ENCODE measurements at regions not wholly inside any gene's neighbourhood (a gene's known extent, or its start where the extent isn't known, plus 50 kb on each side); places are given as distances from the start of the nearest gene placed in this dataset.

DNA sequence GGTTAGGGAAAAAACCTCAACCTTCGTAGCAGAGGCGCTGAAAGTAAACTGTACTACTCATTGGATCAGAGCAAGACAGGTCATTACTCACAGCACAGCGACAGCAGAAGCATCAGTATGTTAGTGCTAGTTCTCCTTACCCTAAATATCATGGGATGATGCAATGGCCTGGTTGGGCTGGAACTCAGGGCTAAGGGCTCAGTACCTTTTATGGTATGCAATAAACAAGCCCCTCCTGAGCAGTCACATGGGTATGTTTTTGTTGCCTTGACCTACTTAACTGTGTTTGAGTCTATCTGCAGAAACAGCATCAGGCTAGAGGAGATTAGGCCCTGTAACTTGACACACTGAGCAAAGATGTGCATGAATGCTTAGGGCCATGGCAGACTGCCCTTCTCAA, 369.4 kb upstream of the IMPG1 start:
- Histone ChIP-seq H2AFZ (ENCODE audit: low read depth, low read length) (no peak overlapping the region), H3K9ac (ENCODE audit: low read depth, low read length) (no peak overlapping the region)
- no peak for DNase-seq

DNA sequence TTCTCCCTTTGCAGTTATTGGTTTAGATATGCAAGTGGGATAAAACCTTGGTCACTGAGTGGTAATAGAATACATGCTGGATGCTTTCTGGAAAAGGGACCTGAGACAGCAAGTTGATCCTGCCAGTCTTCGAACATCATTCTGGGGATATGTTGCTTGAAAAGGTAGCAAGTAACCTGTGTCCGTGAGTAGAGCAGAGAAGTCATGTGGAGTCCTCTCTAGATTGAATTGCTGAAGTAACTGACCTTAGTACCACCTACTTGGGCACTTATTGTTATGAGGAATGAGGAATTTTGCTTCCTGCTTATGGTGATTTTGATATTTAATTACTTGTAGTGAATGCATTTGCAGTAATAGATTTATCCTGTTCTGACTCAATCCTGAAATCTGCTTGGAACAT, 367.3 kb upstream of the IMPG1 start:
- Histone ChIP-seq H4K20me1 (ENCODE audit: insufficient read depth, low read length) (no peaks in the 10 kb centered on the region), H2AFZ (ENCODE audit: low read depth, low read length) (no peak overlapping the region), H3K9ac (ENCODE audit: low read depth, low read length) (no peak overlapping the region), H3K4me1 (ENCODE audit: insufficient read depth, low read length) (no peaks in the 10 kb centered on the region), H3K4me3 (ENCODE audit: low read depth in 1 of 2, low read length in 2 of 2) (no peak overlapping the region), H3K9me3 (ENCODE audit: insufficient read depth, low read length, severe bottlenecking) (no peaks in the 10 kb centered on the region), H3K79me2 (ENCODE audit: insufficient read depth, low read length) (no peaks in the 10 kb centered on the region), H3K27ac (ENCODE audit: low read length) (no peak overlapping the region), H3K4me2 (ENCODE audit: insufficient read depth, low read length) (no peak overlapping the region), H3K27me3 (ENCODE audit: insufficient read depth, low read length, poor library complexity) (no peaks in the 10 kb centered on the region), H3K36me3 (ENCODE audit: insufficient read depth, low read length) (no peaks in the 10 kb centered on the region)
- DNase-seq (no peak), ATAC-seq (ENCODE audit: insufficient read depth, low read depth) (no peak)
- TF ChIP-seq, protein P1, sequence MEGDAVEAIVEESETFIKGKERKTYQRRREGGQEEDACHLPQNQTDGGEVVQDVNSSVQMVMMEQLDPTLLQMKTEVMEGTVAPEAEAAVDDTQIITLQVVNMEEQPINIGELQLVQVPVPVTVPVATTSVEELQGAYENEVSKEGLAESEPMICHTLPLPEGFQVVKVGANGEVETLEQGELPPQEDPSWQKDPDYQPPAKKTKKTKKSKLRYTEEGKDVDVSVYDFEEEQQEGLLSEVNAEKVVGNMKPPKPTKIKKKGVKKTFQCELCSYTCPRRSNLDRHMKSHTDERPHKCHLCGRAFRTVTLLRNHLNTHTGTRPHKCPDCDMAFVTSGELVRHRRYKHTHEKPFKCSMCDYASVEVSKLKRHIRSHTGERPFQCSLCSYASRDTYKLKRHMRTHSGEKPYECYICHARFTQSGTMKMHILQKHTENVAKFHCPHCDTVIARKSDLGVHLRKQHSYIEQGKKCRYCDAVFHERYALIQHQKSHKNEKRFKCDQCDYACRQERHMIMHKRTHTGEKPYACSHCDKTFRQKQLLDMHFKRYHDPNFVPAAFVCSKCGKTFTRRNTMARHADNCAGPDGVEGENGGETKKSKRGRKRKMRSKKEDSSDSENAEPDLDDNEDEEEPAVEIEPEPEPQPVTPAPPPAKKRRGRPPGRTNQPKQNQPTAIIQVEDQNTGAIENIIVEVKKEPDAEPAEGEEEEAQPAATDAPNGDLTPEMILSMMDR (IDR thresholded peaks at IDR 0.05; ENCODE audit: borderline replicate concordance, extremely low read depth, low read length, poor library complexity, severe bottlenecking): no peak
- no peak for TF ChIP-seq EZH2 (IDR thresholded peaks at IDR 0.05; ENCODE audit: borderline replicate concordance, low read depth, low read length, severe bottlenecking)

More for the DNA sequence above, 369.4 kb upstream of the IMPG1 start:
- no peaks in the 10 kb centered on the region for H3K4me1 ChIP-seq (ENCODE audit: insufficient read depth, low read length)
- H3K36me3 ChIP-seq (ENCODE audit: insufficient read depth, low read length): no peaks in the 10 kb centered on the region
- H3K4me3 ChIP-seq (ENCODE audit: low read depth in 1 of 2, low read length in 2 of 2): no peak overlapping the region
- H3K27me3 ChIP-seq (ENCODE audit: insufficient read depth, low read length, poor library complexity): no peaks in the 10 kb centered on the region
- no peak for TF ChIP-seq EZH2 (IDR thresholded peaks at IDR 0.05; ENCODE audit: borderline replicate concordance, low read depth, low read length, severe bottlenecking)
- TF ChIP-seq, protein P1 (IDR thresholded peaks at IDR 0.05; ENCODE audit: borderline replicate concordance, extremely low read depth, low read length, poor library complexity, severe bottlenecking): no peak
- H3K27ac ChIP-seq (ENCODE audit: low read length): no peak overlapping the region
- no peak overlapping the region for H3K4me2 ChIP-seq (ENCODE audit: insufficient read depth, low read length)
- H3K79me2 ChIP-seq (ENCODE audit: insufficient read depth, low read length): no peaks in the 10 kb centered on the region
- H4K20me1 ChIP-seq (ENCODE audit: insufficient read depth, low read length): no peaks in the 10 kb centered on the region
- no peaks in the 10 kb centered on the region for H3K9me3 ChIP-seq (ENCODE audit: insufficient read depth, low read length, severe bottlenecking)
- no peak for ATAC-seq (ENCODE audit: insufficient read depth, low read depth)

DNA sequence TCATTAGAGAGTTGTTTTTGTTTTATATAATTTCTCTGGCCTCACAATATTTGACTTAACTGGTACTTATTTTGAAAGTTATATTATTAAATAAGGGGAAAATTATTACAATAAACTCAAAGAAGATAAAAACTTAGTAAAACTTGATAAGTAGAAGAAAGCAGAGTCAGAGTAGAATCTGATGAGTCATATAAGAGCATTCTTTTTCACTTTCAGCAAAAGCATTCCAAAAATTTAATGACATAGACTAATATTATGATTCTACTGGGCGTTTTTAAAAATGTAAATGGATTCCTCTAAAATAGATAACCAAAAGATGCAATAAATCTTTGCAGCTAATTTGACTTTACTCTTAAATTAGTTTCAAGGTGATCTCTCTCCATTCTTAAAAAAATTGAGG, 366.3 kb upstream of the IMPG1 start:
- no peaks in the 10 kb centered on the region for H3K79me2 ChIP-seq (ENCODE audit: insufficient read depth, low read length)
- no peaks in the 10 kb centered on the region for H3K27me3 ChIP-seq (ENCODE audit: insufficient read depth, low read length, poor library complexity)
- H3K27ac ChIP-seq (ENCODE audit: low read length): no peak overlapping the region
- H3K36me3 ChIP-seq (ENCODE audit: insufficient read depth, low read length): no peaks in the 10 kb centered on the region
- no peak for ATAC-seq (ENCODE audit: insufficient read depth, low read depth)
- H3K4me2 ChIP-seq (ENCODE audit: insufficient read depth, low read length): no peak overlapping the region
- no peaks in the 10 kb centered on the region for H3K4me1 ChIP-seq (ENCODE audit: insufficient read depth, low read length)
- DNase-seq: no peak
- no peak overlapping the region for H3K9ac ChIP-seq (ENCODE audit: low read depth, low read length)
- no peaks in the 10 kb centered on the region for H4K20me1 ChIP-seq (ENCODE audit: insufficient read depth, low read length)
- no peak overlapping the region for H2AFZ ChIP-seq (ENCODE audit: low read depth, low read length)
- no peak overlapping the region for H3K4me3 ChIP-seq (ENCODE audit: low read depth in 1 of 2, low read length in 2 of 2)
- H3K9me3 ChIP-seq (ENCODE audit: insufficient read depth, low read length, severe bottlenecking): no peaks in the 10 kb centered on the region
- TF ChIP-seq EZH2 (IDR thresholded peaks at IDR 0.05; ENCODE audit: borderline replicate concordance, low read depth, low read length, severe bottlenecking): no peak
- TF ChIP-seq, protein P1 (IDR thresholded peaks at IDR 0.05; ENCODE audit: borderline replicate concordance, extremely low read depth, low read length, poor library complexity, severe bottlenecking): no peak

DNA sequence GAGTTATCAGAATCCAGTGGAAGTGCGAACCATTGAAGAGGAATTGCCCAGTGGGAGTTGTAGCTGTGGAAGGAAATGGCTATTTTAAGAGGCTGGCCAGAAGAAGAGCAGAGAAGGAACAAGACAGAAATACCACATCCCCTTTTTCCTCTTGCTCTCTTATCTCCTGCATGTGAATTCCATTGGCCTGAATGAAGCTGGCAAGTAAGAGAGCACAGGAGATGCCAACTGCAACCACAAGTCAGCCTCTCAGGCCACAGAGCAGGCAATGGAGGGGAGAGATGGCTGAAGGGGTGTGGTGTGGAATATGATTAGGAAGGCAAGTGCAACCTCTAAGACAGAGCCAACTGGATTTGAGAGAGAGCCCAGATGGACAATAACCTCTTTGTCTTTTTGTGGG, 362.7 kb upstream of the IMPG1 start:
- Histone ChIP-seq H2AFZ (ENCODE audit: low read depth, low read length) (no peak overlapping the region), H3K79me2 (ENCODE audit: insufficient read depth, low read length) (no peaks in the 10 kb centered on the region), H4K20me1 (ENCODE audit: insufficient read depth, low read length) (no peaks in the 10 kb centered on the region), H3K4me1 (ENCODE audit: insufficient read depth, low read length) (no peaks in the 10 kb centered on the region), H3K4me3 (ENCODE audit: low read depth in 1 of 2, low read length in 2 of 2) (no peak overlapping the region), H3K4me2 (ENCODE audit: insufficient read depth, low read length) (no peak overlapping the region), H3K36me3 (ENCODE audit: insufficient read depth, low read length) (no peaks in the 10 kb centered on the region), H3K27ac (ENCODE audit: low read length) (no peak overlapping the region), H3K9ac (ENCODE audit: low read depth, low read length) (no peak overlapping the region), H3K27me3 (ENCODE audit: insufficient read depth, low read length, poor library complexity) (no peaks in the 10 kb centered on the region), H3K9me3 (ENCODE audit: insufficient read depth, low read length, severe bottlenecking) (no peaks in the 10 kb centered on the region)
- TF ChIP-seq EZH2 (IDR thresholded peaks at IDR 0.05; ENCODE audit: borderline replicate concordance, low read depth, low read length, severe bottlenecking): no peak
- TF ChIP-seq, protein P1 (IDR thresholded peaks at IDR 0.05; ENCODE audit: borderline replicate concordance, extremely low read depth, low read length, poor library complexity, severe bottlenecking): no peak
- ATAC-seq (ENCODE audit: insufficient read depth, low read depth) (no peak), DNase-seq (no peak)

Data from DND-41 (cell line).